PC-3 (cell line): ENCODE measurements at regions not wholly inside any gene's neighbourhood (a gene's known extent, or its start where the extent isn't known, plus 50 kb on each side); places are given as distances from the start of the nearest gene placed in this dataset.

Experiments used
- EZH2 ChIP-seq: fragments of 300-600 bp; sonication (generic); IDR thresholded peaks from one replicate; pipeline ENCODE4 v1.6.1; 2017; ENCODE audit warnings: antibody characterized with exemption, mild to moderate bottlenecking, low read length; ENCODE audit not compliant: unreplicated experiment
- TF ChIP-seq, protein P1 (sequence below): fragments of 300-600 bp; sonication (generic); conservative IDR thresholded peaks from 2 replicates; pipeline ENCODE4 v1.5.1; 2017; ENCODE audit warnings: antibody characterized with exemption, low read depth, mild to moderate bottlenecking, low read length

DNA sequence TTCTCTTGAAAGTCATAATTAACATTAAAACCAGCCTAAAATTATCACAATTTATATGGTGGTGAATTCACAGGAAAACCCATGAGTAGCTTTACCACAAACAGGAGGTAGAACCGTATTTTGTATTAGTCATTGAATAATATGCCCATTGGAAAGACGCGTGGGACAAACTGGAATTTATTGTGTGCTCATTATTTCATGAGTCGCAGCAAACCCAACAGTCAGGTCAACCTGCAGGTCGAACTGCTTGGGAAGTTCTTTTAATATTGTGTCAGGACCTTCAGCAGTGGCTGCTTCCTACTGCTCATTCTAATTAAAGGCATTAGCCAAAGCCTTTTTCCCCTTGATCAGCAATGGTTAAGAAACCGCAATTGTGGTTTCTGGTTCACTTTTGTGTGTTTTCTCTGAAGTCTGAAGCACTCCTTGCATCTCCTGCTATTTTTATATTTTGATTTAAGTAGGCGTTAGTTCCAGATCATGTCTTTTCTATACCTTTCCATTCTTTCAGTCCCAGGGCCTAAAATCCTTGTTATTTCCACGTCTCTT lies 100.1 kb downstream of the RAB11FIP2 start:
- TF ChIP-seq, protein P1, sequence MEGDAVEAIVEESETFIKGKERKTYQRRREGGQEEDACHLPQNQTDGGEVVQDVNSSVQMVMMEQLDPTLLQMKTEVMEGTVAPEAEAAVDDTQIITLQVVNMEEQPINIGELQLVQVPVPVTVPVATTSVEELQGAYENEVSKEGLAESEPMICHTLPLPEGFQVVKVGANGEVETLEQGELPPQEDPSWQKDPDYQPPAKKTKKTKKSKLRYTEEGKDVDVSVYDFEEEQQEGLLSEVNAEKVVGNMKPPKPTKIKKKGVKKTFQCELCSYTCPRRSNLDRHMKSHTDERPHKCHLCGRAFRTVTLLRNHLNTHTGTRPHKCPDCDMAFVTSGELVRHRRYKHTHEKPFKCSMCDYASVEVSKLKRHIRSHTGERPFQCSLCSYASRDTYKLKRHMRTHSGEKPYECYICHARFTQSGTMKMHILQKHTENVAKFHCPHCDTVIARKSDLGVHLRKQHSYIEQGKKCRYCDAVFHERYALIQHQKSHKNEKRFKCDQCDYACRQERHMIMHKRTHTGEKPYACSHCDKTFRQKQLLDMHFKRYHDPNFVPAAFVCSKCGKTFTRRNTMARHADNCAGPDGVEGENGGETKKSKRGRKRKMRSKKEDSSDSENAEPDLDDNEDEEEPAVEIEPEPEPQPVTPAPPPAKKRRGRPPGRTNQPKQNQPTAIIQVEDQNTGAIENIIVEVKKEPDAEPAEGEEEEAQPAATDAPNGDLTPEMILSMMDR, result no peak
- TF ChIP-seq EZH2, result no peak
